ENCODE measurements at regions not wholly inside any gene's neighbourhood (a gene's known extent, or its start where the extent isn't known, plus 50 kb on each side); places are given as distances from the start of the nearest gene placed in this dataset.

GRCh38 chr5:2126512-2126911, 243.8 kb upstream of the IRX4 start:
- TF ChIP-seq CTCF (IDR thresholded peaks at IDR 0.05) (no peak), EP300 (IDR thresholded peaks at IDR 0.05) (no peak), POLR2AphosphoS5 (IDR thresholded peaks at IDR 0.05) (no peak)

Measured in suprapubic skin (tissue), 4 donors.